GM12891 (cell line): ENCODE measurements at regions not wholly inside any gene's neighbourhood (a gene's known extent, or its start where the extent isn't known, plus 50 kb on each side); places are given as distances from the start of the nearest gene placed in this dataset.

Experiments used
- DNase-seq: peaks from one replicate; pipeline ENCODE4 v3.0.0; 2011; ENCODE audit warnings: low spot score; ENCODE audit not compliant: insufficient read length
- FAIRE-seq: peaks from 2 replicates; lab custom pipeline; 2011; peaks lifted over from hg19 to GRCh38; lab: Jason Lieb, UNC
- PAX5 ChIP-seq: IDR thresholded peaks from 2 replicates; pipeline ENCODE4 v1.6.1; 2011; ENCODE audit warnings: low read length, moderate library complexity, mild to moderate bottlenecking; ENCODE audit not compliant: insufficient read depth, severe bottlenecking
- POLR2A ChIP-seq: IDR thresholded peaks from 2 replicates; pipeline ENCODE4 v1.6.1; 2011; ENCODE audit warnings: low read depth, low read length, control low read depth
- POLR2AphosphoS5 ChIP-seq: IDR thresholded peaks from 2 replicates; pipeline ENCODE4 v1.6.1; 2011; ENCODE audit warnings: low read depth, low read length, control low read depth
- POU2F2 ChIP-seq: IDR thresholded peaks from 2 replicates; pipeline ENCODE4 v1.6.1; 2011; ENCODE audit warnings: low read depth, mild to moderate bottlenecking, control low read depth, low read length, moderate library complexity
- SPI1 ChIP-seq: IDR thresholded peaks from 2 replicates; pipeline ENCODE4 v1.6.1; 2011; ENCODE audit warnings: low read depth, low read length, control low read depth
- TAF1 ChIP-seq: IDR thresholded peaks from 2 replicates; pipeline ENCODE4 v1.6.1; 2011; ENCODE audit warnings: low read depth, low read length, control low read depth

GRCh38 chr9:108727580-108728111, 128.1 kb downstream of the ACTL7B start:
- FAIRE-seq (no peak), DNase-seq (no peak)
- TF ChIP-seq POLR2A (no peak), POLR2AphosphoS5 (no peak)

DNA sequence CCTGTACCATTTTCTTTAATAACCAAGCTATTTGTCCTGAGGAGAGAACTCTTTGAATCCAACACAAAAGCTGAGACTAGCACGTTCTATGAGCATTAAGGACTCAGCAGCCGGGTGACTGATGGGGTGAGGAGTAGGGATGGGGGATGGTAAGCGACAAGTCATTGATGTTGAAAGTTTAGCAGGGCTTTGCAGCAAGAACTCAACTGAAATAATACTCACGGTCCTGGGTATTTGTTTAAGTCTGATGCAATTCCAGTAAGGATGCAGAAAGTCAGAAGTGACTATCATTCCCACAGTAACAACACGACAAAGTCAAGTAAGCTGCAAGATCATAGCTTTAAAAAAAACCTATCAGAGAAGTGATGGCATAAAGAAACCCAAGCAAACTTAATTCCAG, 131.1 kb downstream of the ACTL7B start:
- DNase-seq (no peak), FAIRE-seq (no peak)
- TF ChIP-seq SPI1: no peak
- TF ChIP-seq POLR2A: no peak
- TF ChIP-seq POLR2AphosphoS5: no peak
- TF ChIP-seq POU2F2: no peak
- no peak for TF ChIP-seq PAX5
- no peak for TF ChIP-seq TAF1

GRCh38 chr9:108724122-108724521, 131.7 kb downstream of the ACTL7B start:
- no peak for FAIRE-seq
- TF ChIP-seq POU2F2: no peak
- no peak for TF ChIP-seq POLR2AphosphoS5
- DNase-seq: no peak

DNA sequence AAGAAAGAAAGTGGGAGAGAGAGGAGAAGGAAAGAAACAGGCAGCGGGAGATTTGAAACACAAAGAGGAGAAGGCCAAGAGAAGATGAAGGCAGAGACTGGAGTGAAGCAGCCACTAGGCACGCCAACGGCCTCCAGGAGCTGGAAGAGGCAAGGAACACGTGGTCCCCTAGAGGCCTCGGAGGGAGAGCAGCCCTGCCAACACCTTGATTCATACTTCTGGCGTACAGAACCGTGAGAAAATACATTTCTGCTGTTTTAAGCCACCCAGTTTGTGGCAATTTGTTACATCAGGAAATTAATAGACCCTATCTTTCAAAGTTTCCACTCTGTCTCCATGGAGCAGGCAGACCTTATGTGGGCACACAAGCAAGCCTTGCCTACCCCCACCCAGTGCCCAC, 133.4 kb downstream of the ACTL7B start:
- FAIRE-seq: no peak
- TF ChIP-seq POLR2AphosphoS5 (no peak), SPI1 (no peak), PAX5 (no peak), TAF1 (no peak), POLR2A (no peak), POU2F2 (no peak)
- DNase-seq: no peak

DNA sequence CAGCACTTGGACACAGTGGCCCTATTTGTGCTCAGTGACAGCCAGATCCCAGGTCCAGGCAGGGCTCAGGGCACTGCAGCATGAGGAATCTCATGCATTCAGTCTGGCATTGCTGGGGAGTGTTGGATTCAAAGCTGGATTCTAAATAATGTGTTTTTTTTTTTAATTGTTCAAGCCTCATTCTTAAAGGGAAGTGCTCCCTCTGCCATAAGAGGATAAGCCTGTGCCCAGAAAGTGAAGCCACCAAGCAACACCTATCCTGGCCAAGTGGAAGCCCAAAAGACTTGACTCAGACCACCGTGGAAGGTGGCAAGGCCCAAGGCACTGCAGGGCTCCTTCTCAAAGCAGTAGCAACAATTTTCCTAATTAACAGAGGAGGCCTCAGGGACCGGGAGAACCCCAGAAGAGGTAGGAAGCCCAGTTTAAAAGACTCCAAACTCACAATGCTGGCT, 135.6 kb downstream of the ACTL7B start:
- no peak for DNase-seq
- no peak for FAIRE-seq
- TF ChIP-seq POLR2A: no peak
- no peak for TF ChIP-seq TAF1
- no peak for TF ChIP-seq POU2F2
- no peak for TF ChIP-seq SPI1

- DNase-seq: no peak
- TF ChIP-seq POLR2AphosphoS5 (no peak), POLR2A (no peak), SPI1 (no peak), POU2F2 (no peak), TAF1 (no peak), PAX5 (no peak)
- FAIRE-seq: no peak
Measured at GRCh38 chr9:108710424-108710823, 145.4 kb downstream of the ACTL7B start.

DNA sequence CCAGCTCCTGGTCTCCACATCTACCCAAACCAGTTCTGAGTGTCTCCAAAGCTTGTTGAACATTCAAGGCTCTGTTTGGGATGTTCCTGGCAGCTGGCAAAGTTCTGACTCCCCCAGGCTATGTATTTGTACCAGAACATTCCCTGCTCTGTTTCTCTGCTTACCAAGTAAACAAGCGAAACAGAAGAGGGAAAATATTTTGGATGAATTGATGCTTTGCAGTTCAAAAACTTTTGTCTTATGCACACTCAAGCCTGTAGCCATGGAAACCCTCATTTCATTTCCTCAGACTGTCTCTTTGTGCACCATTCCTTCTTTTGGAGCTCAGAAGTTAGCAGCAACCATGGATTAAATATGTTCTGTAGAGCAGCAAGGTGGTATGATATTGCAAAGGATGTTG, 145.8 kb downstream of the ACTL7B start:
- no peak for FAIRE-seq
- DNase-seq: no peak
- no peak for TF ChIP-seq POLR2AphosphoS5
- TF ChIP-seq SPI1: no peak
- TF ChIP-seq POU2F2: no peak
- no peak for TF ChIP-seq PAX5
- no peak for TF ChIP-seq TAF1
- TF ChIP-seq POLR2A: no peak

DNA sequence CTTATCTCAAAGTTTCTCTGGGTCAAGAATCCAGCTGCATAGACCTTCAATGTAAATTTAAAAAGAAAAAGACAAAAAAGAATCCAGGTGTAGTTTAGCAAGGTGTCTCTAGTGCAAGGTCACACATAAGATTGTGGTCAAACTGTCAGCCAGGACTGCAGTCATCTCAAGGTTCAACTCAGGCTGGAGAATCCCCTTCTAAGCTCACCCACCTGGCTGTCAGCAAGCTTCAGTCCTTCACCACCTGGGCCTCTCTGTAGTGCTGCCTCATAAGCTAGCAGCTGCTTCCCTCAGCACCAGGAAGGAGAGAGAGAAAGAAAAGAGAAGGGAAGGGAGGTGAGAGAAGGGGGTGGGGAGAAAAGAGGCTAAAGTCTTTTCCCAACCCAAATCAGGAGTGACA, 146.7 kb downstream of the ACTL7B start:
- FAIRE-seq: no peak

DNA sequence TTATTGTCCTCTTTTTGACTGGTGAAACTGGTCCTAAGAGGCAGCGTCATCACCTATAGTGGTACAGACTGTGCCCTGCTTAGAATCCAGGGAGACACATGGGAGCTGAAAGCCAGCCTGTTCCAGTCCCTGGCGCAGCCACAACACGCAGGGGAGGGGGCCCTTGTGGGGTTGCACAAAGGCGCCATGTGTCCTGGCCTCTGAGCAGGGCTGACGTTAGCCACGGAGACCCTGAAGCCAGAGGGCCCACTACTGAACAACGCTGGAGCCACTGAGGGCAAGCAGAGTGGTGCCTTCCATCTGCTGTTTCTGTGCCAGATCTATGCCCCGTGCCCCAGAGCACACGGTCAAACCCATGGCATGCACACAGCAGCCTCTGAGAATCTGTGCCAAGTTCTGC, 147.3 kb downstream of the ACTL7B start:
- FAIRE-seq (no peak), DNase-seq (no peak)
- TF ChIP-seq TAF1: no peak

More for the DNA sequence above, 146.7 kb downstream of the ACTL7B start:
- no peak for TF ChIP-seq PAX5
- TF ChIP-seq POU2F2: no peak
- TF ChIP-seq POLR2AphosphoS5: no peak
- no peak for TF ChIP-seq TAF1
- no peak for TF ChIP-seq SPI1
- TF ChIP-seq POLR2A: no peak
- no peak for DNase-seq

- DNase-seq (no peak), FAIRE-seq (no peak)
- TF ChIP-seq POLR2A: no peak
- no peak for TF ChIP-seq POLR2AphosphoS5
- TF ChIP-seq PAX5: no peak
- no peak for TF ChIP-seq SPI1
- TF ChIP-seq TAF1: no peak
- no peak for TF ChIP-seq POU2F2
Measured at GRCh38 chr9:108707120-108707519, 148.7 kb downstream of the ACTL7B start.
